ENCODE measurements at regions not wholly inside any gene's neighbourhood (a gene's known extent, or its start where the extent isn't known, plus 50 kb on each side); places are given as distances from the start of the nearest gene placed in this dataset.

GRCh38 chr5:143914756-143915155 is 102.8 kb downstream of the HMHB1 start:
- no peak overlapping the region for H3K9ac ChIP-seq (ENCODE audit: low read length in 3 of 3)
- DNase-seq (peak in 2 of 5 donors; percentile 6 to 25), FAIRE-seq (no peak)
- H3K4me1 ChIP-seq (ENCODE audit: control insufficient read depth in 2 of 3, insufficient read depth in 2 of 3, low read depth in 1 of 3, low read length in 3 of 3) = no peaks in the 10 kb centered on the region
- H3K36me3 ChIP-seq (ENCODE audit: control insufficient read depth in 2 of 3, insufficient read depth in 3 of 3, low read length in 3 of 3) = no peaks in the 10 kb centered on the region
- no peak overlapping the region for H3K27ac ChIP-seq (ENCODE audit: low read depth in 2 of 2, low read length in 2 of 2)
- H3K9me3 ChIP-seq (ENCODE audit: control insufficient read depth in 2 of 3, insufficient read depth in 1 of 3, low read length in 3 of 3) = no peaks in the 10 kb centered on the region
- H3K27me3 ChIP-seq (ENCODE audit: control insufficient read depth, insufficient read depth, low read length) = no peaks in the 10 kb centered on the region
- intact Hi-C loops (cut with DNase I) = no loop called here
- no peak overlapping the region for H3K4me3 ChIP-seq (ENCODE audit: low read length in 3 of 3)
- no peak for TF ChIP-seq CTCF (IDR thresholded peaks at IDR 0.05; ENCODE audit: borderline replicate concordance, extremely low read depth, insufficient read depth)

GRCh38 chr5:143916451-143916850 is 104.5 kb downstream of the HMHB1 start:
- FAIRE-seq (no peak), DNase-seq (no peak)
- no peaks in the 10 kb centered on the region for H3K9me3 ChIP-seq (ENCODE audit: control insufficient read depth in 2 of 3, insufficient read depth in 1 of 3, low read length in 3 of 3)
- intact Hi-C loops (cut with DNase I) = no loop called here
- H3K36me3 ChIP-seq (ENCODE audit: control insufficient read depth in 2 of 3, insufficient read depth in 3 of 3, low read length in 3 of 3) = no peaks in the 10 kb centered on the region
- no peaks in the 10 kb centered on the region for H3K4me1 ChIP-seq (ENCODE audit: control insufficient read depth in 2 of 3, insufficient read depth in 2 of 3, low read depth in 1 of 3, low read length in 3 of 3)
- no peak overlapping the region for H3K9ac ChIP-seq (ENCODE audit: low read length in 3 of 3)
- no peaks in the 10 kb centered on the region for H3K27me3 ChIP-seq (ENCODE audit: control insufficient read depth, insufficient read depth, low read length)
- H3K27ac ChIP-seq (ENCODE audit: low read depth in 2 of 2, low read length in 2 of 2) = no peak overlapping the region
- no peak overlapping the region for H3K4me3 ChIP-seq (ENCODE audit: low read length in 3 of 3)
- TF ChIP-seq CTCF (IDR thresholded peaks at IDR 0.05; ENCODE audit: borderline replicate concordance, extremely low read depth, insufficient read depth) = no peak

- H3K27ac ChIP-seq (ENCODE audit: low read depth in 2 of 2, low read length in 2 of 2) = no peak overlapping the region
- FAIRE-seq = no peak
- intact Hi-C loops (cut with DNase I) = no loop called here
These were observed 107.0 kb downstream of the HMHB1 start for GRCh38 chr5:143918961-143919360.

More at GRCh38 chr5:143918961-143919360, 107.0 kb downstream of the HMHB1 start:
- Histone ChIP-seq H3K9me3 (ENCODE audit: control insufficient read depth in 2 of 3, insufficient read depth in 1 of 3, low read length in 3 of 3) (no peaks in the 10 kb centered on the region), H3K27me3 (ENCODE audit: control insufficient read depth, insufficient read depth, low read length) (no peaks in the 10 kb centered on the region), H3K36me3 (ENCODE audit: control insufficient read depth in 2 of 3, insufficient read depth in 3 of 3, low read length in 3 of 3) (no peaks in the 10 kb centered on the region), H3K4me1 (ENCODE audit: control insufficient read depth in 2 of 3, insufficient read depth in 2 of 3, low read depth in 1 of 3, low read length in 3 of 3) (no peaks in the 10 kb centered on the region), H3K4me3 (ENCODE audit: low read length in 3 of 3) (no peak overlapping the region), H3K9ac (ENCODE audit: low read length in 3 of 3) (no peak overlapping the region)
- DNase-seq = no peak
- TF ChIP-seq CTCF (IDR thresholded peaks at IDR 0.05; ENCODE audit: borderline replicate concordance, extremely low read depth, insufficient read depth) = no peak
